Endodermal cell (in vitro differentiated cells): ENCODE measurements at regions not wholly inside any gene's neighbourhood (a gene's known extent, or its start where the extent isn't known, plus 50 kb on each side); places are given as distances from the start of the nearest gene placed in this dataset.

Experiments
- DNase-seq: peaks from one replicate; pipeline ENCODE4 v3.0.0-alpha.2; 2017
- H3K27ac ChIP-seq: 2 replicates; pipeline ENCODE4 v1.5.1; 2013; ENCODE audit warnings: mild to moderate bottlenecking, low read depth, low read length, moderate library complexity
- H3K27me3 ChIP-seq: 2 replicates; pipeline ENCODE4 v1.6.1; 2013; ENCODE audit warnings: mild to moderate bottlenecking, low read length, moderate library complexity; ENCODE audit not compliant: insufficient read depth, control insufficient read depth, poor library complexity, severe bottlenecking
- H3K36me3 ChIP-seq: 2 replicates; pipeline ENCODE4 v1.7.0; 2013; ENCODE audit warnings: mild to moderate bottlenecking, low read length, moderate library complexity; ENCODE audit not compliant: control insufficient read depth, insufficient read depth
- H3K4me1 ChIP-seq: one replicate; pipeline ENCODE4 v1.7.0; 2013; ENCODE audit warnings: low read length; ENCODE audit not compliant: control insufficient read depth, insufficient read depth
- H3K4me3 ChIP-seq: 2 replicates; pipeline ENCODE4 v1.5.1; 2013; ENCODE audit warnings: mild to moderate bottlenecking, low read length, moderate library complexity
- H3K9ac ChIP-seq: 2 replicates; pipeline ENCODE4 v1.6.1; 2013; ENCODE audit warnings: mild to moderate bottlenecking, low read length, moderate library complexity; ENCODE audit not compliant: poor library complexity, severe bottlenecking; ENCODE audit errors: extremely low read depth
- H3K9me3 ChIP-seq: 2 replicates; pipeline ENCODE4 v1.6.1; 2013; ENCODE audit warnings: mild to moderate bottlenecking, low read length, moderate library complexity; ENCODE audit not compliant: control insufficient read depth
- H3K27ac Mint-ChIP-seq: 2 replicates; pipeline ENCODE4 v1.8.0; 2020; ENCODE audit warnings: mixed read lengths
- H3K27me3 Mint-ChIP-seq: 2 replicates; pipeline ENCODE4 v1.8.0; 2021; ENCODE audit warnings: mild to moderate bottlenecking, mixed read lengths; ENCODE audit not compliant: insufficient read depth
- H3K36me3 Mint-ChIP-seq: 2 replicates; pipeline ENCODE4 v1.8.0; 2020; ENCODE audit warnings: low read depth, mixed read lengths
- H3K4me1 Mint-ChIP-seq: 2 replicates; pipeline ENCODE4 v1.8.0; 2020; ENCODE audit warnings: mixed read lengths
- H3K4me3 Mint-ChIP-seq: 2 replicates; pipeline ENCODE4 v1.8.0; 2020; ENCODE audit warnings: mild to moderate bottlenecking, moderate library complexity, mixed read lengths
- H3K9me3 Mint-ChIP-seq: 2 replicates; pipeline ENCODE4 v1.8.0; 2020; ENCODE audit warnings: mild to moderate bottlenecking, mixed read lengths
- CTCF ChIP-seq: fragments of 200-600 bp; sonication (generic); conservative IDR thresholded peaks from 2 replicates; pipeline ENCODE4 v1.5.0; 2021; ENCODE audit warnings: antibody characterized with exemption, mild to moderate bottlenecking
- WGBS, 2 experiments: methylation state at CpG; one replicate each; pipeline versions ENCODE4 v1.1.5 to v1.1.7; 2013; ENCODE audit warnings: missing lambda C conversion rate in 2 of 2, mixed read lengths in 1 of 2; ENCODE audit not compliant: insufficient coverage in 1 of 2, insufficient read length in 1 of 2; 5-methylcytosine and 5-hydroxymethylcytosine counted together

DNA sequence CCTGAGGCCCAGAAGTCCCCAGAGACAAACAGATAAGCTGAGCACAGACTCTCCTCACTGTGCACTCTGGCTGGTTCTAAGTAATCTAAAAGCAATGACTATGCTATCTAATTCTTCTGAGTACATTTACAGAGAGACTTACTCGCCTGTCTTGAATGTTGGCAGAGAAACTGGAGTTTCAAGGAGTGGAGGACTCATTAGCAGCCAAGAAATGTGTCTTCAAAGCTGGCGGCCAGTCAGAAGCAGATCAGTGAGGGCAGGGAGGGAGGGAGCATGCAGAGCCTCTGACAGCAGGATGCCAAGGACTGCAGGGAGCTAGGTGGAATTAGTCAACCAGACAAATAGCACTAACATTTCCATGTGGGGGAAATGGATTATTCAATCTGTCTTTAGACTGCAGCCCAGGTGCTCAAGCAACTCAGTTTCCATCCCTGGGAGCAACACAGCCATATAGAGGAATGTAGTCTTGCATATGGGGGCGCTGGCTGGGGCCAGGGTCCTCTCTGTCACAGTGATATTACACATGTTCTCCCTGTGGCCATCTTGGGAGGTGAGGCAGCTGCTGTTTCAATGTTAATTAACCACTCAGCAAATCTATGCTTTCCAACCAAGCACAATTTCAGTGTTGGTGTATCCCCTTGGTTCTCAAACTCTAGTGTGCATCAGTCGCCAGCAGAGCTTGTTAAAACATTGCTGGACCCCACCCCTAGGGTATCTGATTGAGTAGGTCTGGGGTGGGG is 97.9 kb downstream of the CCNA1 start:
- no peaks in the 10 kb centered on the region for H3K27me3 ChIP-seq
- H3K27ac ChIP-seq = no peak overlapping the region
- WGBS, 2 experiments = 52 to 100% methylated on average over 1 to 4 of the region's 4 CpGs
- Mint-ChIP-seq H3K9me3 (peaks cover 13% of the 10 kb centered on the region), H3K27ac (no peak overlapping the region), H3K36me3 (no peaks in the 10 kb centered on the region), H3K4me3 (no peak overlapping the region), H3K4me1 (peaks cover 14% of the 10 kb centered on the region), H3K27me3 (no peaks in the 10 kb centered on the region)
- no peak overlapping the region for H3K9ac ChIP-seq
- H3K4me3 ChIP-seq = no peak overlapping the region
- peak; percentile 68 for DNase-seq
- H3K4me1 ChIP-seq = no peaks in the 10 kb centered on the region
- no peaks in the 10 kb centered on the region for H3K36me3 ChIP-seq
- TF ChIP-seq CTCF = no peak
- H3K9me3 ChIP-seq = no peaks in the 10 kb centered on the region

- Histone ChIP-seq H3K27me3 (no peaks in the 10 kb centered on the region), H3K36me3 (no peaks in the 10 kb centered on the region), H3K9me3 (no peaks in the 10 kb centered on the region), H3K4me3 (no peak overlapping the region), H3K27ac (no peak overlapping the region), H3K9ac (no peak overlapping the region), H3K4me1 (no peaks in the 10 kb centered on the region)
- TF ChIP-seq CTCF = no peak
- WGBS, 2 experiments = 92 to 93% methylated on average over 3 to 5 of the region's 5 CpGs
- peaks cover 14% of the 10 kb centered on the region for H3K4me1 Mint-ChIP-seq
- H3K27me3 Mint-ChIP-seq = no peaks in the 10 kb centered on the region
- H3K27ac Mint-ChIP-seq = no peak overlapping the region
- H3K9me3 Mint-ChIP-seq = peaks cover 12% of the 10 kb centered on the region
- no peaks in the 10 kb centered on the region for H3K36me3 Mint-ChIP-seq
- no peak for DNase-seq
- H3K4me3 Mint-ChIP-seq = no peak overlapping the region
These were observed 98.7 kb downstream of the CCNA1 start for GRCh38 chr13:36530861-36531590.

- Mint-ChIP-seq H3K36me3 (no peaks in the 10 kb centered on the region), H3K4me1 (peaks cover 14% of the 10 kb centered on the region), H3K27me3 (no peaks in the 10 kb centered on the region), H3K4me3 (no peak overlapping the region), H3K27ac (no peak overlapping the region), H3K9me3 (peaks cover 3% of the 10 kb centered on the region)
- TF ChIP-seq CTCF = no peak
- WGBS, 2 experiments = 93 to 95% methylated on average over 5 of the region's 5 CpGs
- Histone ChIP-seq H3K27me3 (no peaks in the 10 kb centered on the region), H3K9me3 (no peaks in the 10 kb centered on the region), H3K36me3 (no peaks in the 10 kb centered on the region), H3K9ac (no peak overlapping the region), H3K4me3 (no peak overlapping the region), H3K4me1 (no peaks in the 10 kb centered on the region), H3K27ac (no peak overlapping the region)
- no peak for DNase-seq
These were observed 99.6 kb downstream of the CCNA1 start for GRCh38 chr13:36531746-36532486.
